ENCODE measurements at regions not wholly inside any gene's neighbourhood (a gene's known extent, or its start where the extent isn't known, plus 50 kb on each side); places are given as distances from the start of the nearest gene placed in this dataset.

GRCh38 chr12:61646639-61647038, 613.6 kb upstream of the USP15 start:
- TF ChIP-seq CTCF (IDR thresholded peaks at IDR 0.05) (no peak), POLR2AphosphoS5 (IDR thresholded peaks at IDR 0.05) (no peak)
